ENCODE measurements at regions not wholly inside any gene's neighbourhood (a gene's known extent, or its start where the extent isn't known, plus 50 kb on each side); places are given as distances from the start of the nearest gene placed in this dataset.
"Not testable (repeated sequence)": the region's sequence is repeated elsewhere in the genome, so short reads cannot be mapped to it uniquely, and the experiment has no call there.

GRCh38 chr5:106640511-106640910, 1030.2 kb downstream of the EFNA5 start:
- Histone ChIP-seq H3K36me3 (ENCODE audit: control insufficient read depth, insufficient read depth, low read length) (no peaks in the 10 kb centered on the region), H3K27me3 (ENCODE audit: control insufficient read depth, insufficient read depth, low read length) (no peaks in the 10 kb centered on the region), H3K4me1 (ENCODE audit: control insufficient read depth, insufficient read depth, low read length) (no peaks in the 10 kb centered on the region), H3K9me3 (ENCODE audit: control insufficient read depth, insufficient read depth, low read depth, low read length) (no peaks in the 10 kb centered on the region), H3K27ac (ENCODE audit: low read depth, low read length) (no peak overlapping the region), H3K4me3 (ENCODE audit: low read depth, low read length) (no peak overlapping the region), H3K9ac (ENCODE audit: low read length) (no peak overlapping the region)

DNA sequence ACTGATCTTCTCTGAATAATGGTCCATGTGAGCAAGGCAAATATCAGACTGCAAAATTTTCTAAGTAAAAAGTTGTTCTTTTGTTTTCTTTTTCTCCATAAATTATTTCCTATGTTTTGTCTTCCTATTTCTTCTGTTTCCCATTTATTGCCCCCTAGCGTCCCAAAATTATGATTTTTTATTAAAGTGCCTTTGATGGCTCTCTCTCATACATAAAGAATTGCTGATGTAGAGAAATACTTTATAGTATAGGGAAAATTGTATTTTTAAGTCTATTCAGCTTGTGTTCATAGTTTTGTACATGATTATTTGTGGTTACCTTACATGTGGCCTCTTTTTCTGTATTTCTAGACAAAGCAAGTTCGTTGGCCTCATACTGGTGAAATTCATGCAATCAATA, 1031.2 kb downstream of the EFNA5 start:
- no peaks in the 10 kb centered on the region for H3K4me1 ChIP-seq (ENCODE audit: control insufficient read depth, insufficient read depth, low read length)
- H3K9ac ChIP-seq (ENCODE audit: low read length) = no peak overlapping the region
- H3K27me3 ChIP-seq (ENCODE audit: control insufficient read depth, insufficient read depth, low read length) = no peaks in the 10 kb centered on the region
- H3K27ac ChIP-seq (ENCODE audit: low read depth, low read length) = no peak overlapping the region
- H3K4me3 ChIP-seq (ENCODE audit: low read depth, low read length) = no peak overlapping the region
- H3K36me3 ChIP-seq (ENCODE audit: control insufficient read depth, insufficient read depth, low read length) = no peaks in the 10 kb centered on the region
- no peaks in the 10 kb centered on the region for H3K9me3 ChIP-seq (ENCODE audit: control insufficient read depth, insufficient read depth, low read depth, low read length)

GRCh38 chr5:106637275-106637674, 1033.5 kb downstream of the EFNA5 start:
- Histone ChIP-seq H3K27ac (ENCODE audit: low read depth, low read length) (no peak overlapping the region), H3K27me3 (ENCODE audit: control insufficient read depth, insufficient read depth, low read length) (no peaks in the 10 kb centered on the region), H3K9ac (ENCODE audit: low read length) (no peak overlapping the region), H3K4me3 (ENCODE audit: low read depth, low read length) (no peak overlapping the region), H3K9me3 (ENCODE audit: control insufficient read depth, insufficient read depth, low read depth, low read length) (no peaks in the 10 kb centered on the region), H3K4me1 (ENCODE audit: control insufficient read depth, insufficient read depth, low read length) (no peaks in the 10 kb centered on the region), H3K36me3 (ENCODE audit: control insufficient read depth, insufficient read depth, low read length) (no peaks in the 10 kb centered on the region)

DNA sequence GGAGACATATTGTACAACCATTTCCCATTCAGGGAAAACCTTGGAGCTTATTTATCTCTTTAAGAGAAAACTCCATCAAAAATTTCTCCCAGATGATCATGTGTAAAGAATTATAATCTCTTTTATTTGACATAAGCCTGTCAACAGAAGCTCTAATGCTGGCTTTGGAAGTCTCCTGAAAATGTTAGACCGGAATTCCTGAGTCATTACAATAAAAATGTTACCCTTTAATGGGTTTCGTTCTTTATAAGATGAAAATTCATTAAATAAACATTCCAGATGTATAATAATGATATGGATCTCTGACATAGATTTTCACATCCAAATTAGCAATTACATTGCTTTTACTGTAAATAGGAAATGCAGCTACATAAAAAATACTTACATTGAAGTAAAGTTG, 1036.4 kb downstream of the EFNA5 start:
- Histone ChIP-seq H3K36me3 (ENCODE audit: control insufficient read depth, insufficient read depth, low read length) (no peaks in the 10 kb centered on the region), H3K4me3 (ENCODE audit: low read depth, low read length) (no peak overlapping the region), H3K9me3 (ENCODE audit: control insufficient read depth, insufficient read depth, low read depth, low read length) (no peaks in the 10 kb centered on the region), H3K27me3 (ENCODE audit: control insufficient read depth, insufficient read depth, low read length) (no peaks in the 10 kb centered on the region), H3K27ac (ENCODE audit: low read depth, low read length) (no peak overlapping the region), H3K9ac (ENCODE audit: low read length) (no peak overlapping the region), H3K4me1 (ENCODE audit: control insufficient read depth, insufficient read depth, low read length) (no peaks in the 10 kb centered on the region)

GRCh38 chr5:106633825-106634224, 1036.9 kb downstream of the EFNA5 start:
- no peaks in the 10 kb centered on the region for H3K4me1 ChIP-seq (ENCODE audit: control insufficient read depth, insufficient read depth, low read length)

DNA sequence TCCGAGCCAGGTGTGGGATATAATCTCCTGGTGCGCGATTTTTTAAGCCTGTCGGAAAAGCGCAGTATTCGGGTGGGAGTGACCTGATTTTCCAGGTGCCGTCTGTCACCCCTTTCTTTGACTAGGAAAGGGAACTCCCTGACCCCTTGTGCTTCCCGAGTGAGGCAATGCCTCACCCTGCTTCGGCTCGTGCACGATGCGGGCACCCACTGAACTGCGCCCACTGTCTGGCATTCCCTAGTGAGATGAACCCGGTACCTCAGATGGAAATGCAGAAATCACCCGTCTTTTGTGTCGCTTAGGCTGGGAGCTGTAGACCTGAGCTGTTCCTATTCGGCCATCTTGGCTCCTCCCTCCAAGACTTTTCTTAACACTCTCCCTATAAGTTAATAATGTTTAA, 1042.3 kb downstream of the EFNA5 start:
- not testable (repeated sequence) for H3K4me1 ChIP-seq (ENCODE audit: control insufficient read depth, insufficient read depth, low read length); H3K27me3 ChIP-seq (ENCODE audit: control insufficient read depth, insufficient read depth, low read length); H3K36me3 ChIP-seq (ENCODE audit: control insufficient read depth, insufficient read depth, low read length); H3K9ac ChIP-seq (ENCODE audit: low read length); H3K4me3 ChIP-seq (ENCODE audit: low read depth, low read length); H3K9me3 ChIP-seq (ENCODE audit: control insufficient read depth, insufficient read depth, low read depth, low read length); H3K27ac ChIP-seq (ENCODE audit: low read depth, low read length)

More at GRCh38 chr5:106633825-106634224, 1036.9 kb downstream of the EFNA5 start:
- Histone ChIP-seq H3K4me3 (ENCODE audit: low read depth, low read length) (no peak overlapping the region), H3K27me3 (ENCODE audit: control insufficient read depth, insufficient read depth, low read length) (no peaks in the 10 kb centered on the region), H3K9ac (ENCODE audit: low read length) (no peak overlapping the region), H3K36me3 (ENCODE audit: control insufficient read depth, insufficient read depth, low read length) (no peaks in the 10 kb centered on the region), H3K9me3 (ENCODE audit: control insufficient read depth, insufficient read depth, low read depth, low read length) (peaks cover 1% of the 10 kb centered on the region; the same call in 1 of the 2 replicates), H3K27ac (ENCODE audit: low read depth, low read length) (no peak overlapping the region)

DNA sequence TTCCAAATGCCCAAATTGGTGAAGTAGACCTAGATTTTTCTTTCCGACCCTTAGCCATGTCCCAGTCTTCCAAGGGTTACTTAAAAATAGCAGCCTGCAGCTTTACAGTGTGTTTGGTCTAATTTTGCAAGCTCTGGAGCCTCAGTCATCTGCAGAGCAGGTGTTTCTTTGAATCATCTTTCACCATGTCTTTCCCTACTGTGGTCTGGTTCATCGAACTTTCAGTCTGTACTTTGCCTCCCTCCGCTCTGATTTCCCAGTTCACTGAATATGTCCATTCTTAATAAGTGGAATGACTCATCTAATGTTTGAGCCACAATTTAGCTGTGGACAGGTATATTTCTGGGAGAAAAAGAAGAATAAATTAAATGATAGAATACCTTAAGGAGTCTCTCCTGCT, 1060.7 kb downstream of the EFNA5 start:
- H3K9ac ChIP-seq (ENCODE audit: low read length) = no peak overlapping the region
- H3K27ac ChIP-seq (ENCODE audit: low read depth, low read length) = no peak overlapping the region
- no peaks in the 10 kb centered on the region for H3K9me3 ChIP-seq (ENCODE audit: control insufficient read depth, insufficient read depth, low read depth, low read length)
- no peaks in the 10 kb centered on the region for H3K4me1 ChIP-seq (ENCODE audit: control insufficient read depth, insufficient read depth, low read length)
- H3K36me3 ChIP-seq (ENCODE audit: control insufficient read depth, insufficient read depth, low read length) = no peaks in the 10 kb centered on the region
- no peaks in the 10 kb centered on the region for H3K27me3 ChIP-seq (ENCODE audit: control insufficient read depth, insufficient read depth, low read length)
- H3K4me3 ChIP-seq (ENCODE audit: low read depth, low read length) = no peak overlapping the region

GRCh38 chr5:106601620-106602019, 1069.1 kb downstream of the EFNA5 start:
- Histone ChIP-seq H3K27ac (ENCODE audit: low read depth, low read length) (no peak overlapping the region), H3K9ac (ENCODE audit: low read length) (no peak overlapping the region), H3K27me3 (ENCODE audit: control insufficient read depth, insufficient read depth, low read length) (no peaks in the 10 kb centered on the region), H3K36me3 (ENCODE audit: control insufficient read depth, insufficient read depth, low read length) (no peaks in the 10 kb centered on the region), H3K4me3 (ENCODE audit: low read depth, low read length) (no peak overlapping the region), H3K9me3 (ENCODE audit: control insufficient read depth, insufficient read depth, low read depth, low read length) (no peaks in the 10 kb centered on the region), H3K4me1 (ENCODE audit: control insufficient read depth, insufficient read depth, low read length) (no peaks in the 10 kb centered on the region)

- H3K27me3 ChIP-seq (ENCODE audit: control insufficient read depth, insufficient read depth, low read length) = no peaks in the 10 kb centered on the region
- no peak overlapping the region for H3K4me3 ChIP-seq (ENCODE audit: low read depth, low read length)
- H3K4me1 ChIP-seq (ENCODE audit: control insufficient read depth, insufficient read depth, low read length) = no peaks in the 10 kb centered on the region
- no peaks in the 10 kb centered on the region for H3K9me3 ChIP-seq (ENCODE audit: control insufficient read depth, insufficient read depth, low read depth, low read length)
- no peaks in the 10 kb centered on the region for H3K36me3 ChIP-seq (ENCODE audit: control insufficient read depth, insufficient read depth, low read length)
- no peak overlapping the region for H3K9ac ChIP-seq (ENCODE audit: low read length)
- no peak overlapping the region for H3K27ac ChIP-seq (ENCODE audit: low read depth, low read length)
Measured at GRCh38 chr5:106600803-106601202, 1069.9 kb downstream of the EFNA5 start.

- H3K27ac ChIP-seq (ENCODE audit: low read depth, low read length) = no peak overlapping the region
- no peaks in the 10 kb centered on the region for H3K27me3 ChIP-seq (ENCODE audit: control insufficient read depth, insufficient read depth, low read length)
- no peaks in the 10 kb centered on the region for H3K36me3 ChIP-seq (ENCODE audit: control insufficient read depth, insufficient read depth, low read length)
- H3K4me1 ChIP-seq (ENCODE audit: control insufficient read depth, insufficient read depth, low read length) = no peaks in the 10 kb centered on the region
- no peak overlapping the region for H3K4me3 ChIP-seq (ENCODE audit: low read depth, low read length)
- no peaks in the 10 kb centered on the region for H3K9me3 ChIP-seq (ENCODE audit: control insufficient read depth, insufficient read depth, low read depth, low read length)
- H3K9ac ChIP-seq (ENCODE audit: low read length) = no peak overlapping the region
Measured at GRCh38 chr5:106595864-106596263, 1074.9 kb downstream of the EFNA5 start.

DNA sequence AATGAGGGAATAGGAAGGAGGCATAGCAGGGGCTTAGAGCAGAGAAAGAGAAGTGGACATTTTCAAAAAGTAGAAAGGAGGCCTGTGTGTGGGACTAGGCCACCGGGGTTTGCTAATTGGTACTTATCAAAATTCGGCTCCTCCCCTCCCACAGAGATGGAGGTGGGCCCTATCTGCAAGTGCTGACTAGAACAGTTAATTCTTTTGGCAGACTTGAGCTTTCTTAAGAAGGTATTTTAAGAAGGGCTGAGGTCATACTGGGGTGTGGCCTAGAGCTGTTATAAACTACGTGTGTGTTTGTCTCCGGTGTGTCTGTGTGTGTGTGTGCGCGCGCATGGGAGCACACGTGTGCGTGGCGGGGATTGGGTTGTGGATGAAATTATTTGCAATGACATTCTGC, 1086.5 kb downstream of the EFNA5 start:
- Histone ChIP-seq H3K27ac (ENCODE audit: low read depth, low read length) (no peak overlapping the region), H3K27me3 (ENCODE audit: control insufficient read depth, insufficient read depth, low read length) (no peaks in the 10 kb centered on the region), H3K4me3 (ENCODE audit: low read depth, low read length) (no peak overlapping the region), H3K9me3 (ENCODE audit: control insufficient read depth, insufficient read depth, low read depth, low read length) (no peaks in the 10 kb centered on the region), H3K9ac (ENCODE audit: low read length) (no peak overlapping the region), H3K4me1 (ENCODE audit: control insufficient read depth, insufficient read depth, low read length) (peaks cover 8% of the 10 kb centered on the region; the same call in 1 of the 2 replicates), H3K36me3 (ENCODE audit: control insufficient read depth, insufficient read depth, low read length) (no peaks in the 10 kb centered on the region)

- no peaks in the 10 kb centered on the region for H3K4me1 ChIP-seq (ENCODE audit: control insufficient read depth, insufficient read depth, low read length)
- H3K27me3 ChIP-seq (ENCODE audit: control insufficient read depth, insufficient read depth, low read length) = no peaks in the 10 kb centered on the region
- no peak overlapping the region for H3K9ac ChIP-seq (ENCODE audit: low read length)
- no peaks in the 10 kb centered on the region; the same call in 1 of the 2 replicates for H3K9me3 ChIP-seq (ENCODE audit: control insufficient read depth, insufficient read depth, low read depth, low read length)
- no peak overlapping the region for H3K4me3 ChIP-seq (ENCODE audit: low read depth, low read length)
- H3K27ac ChIP-seq (ENCODE audit: low read depth, low read length) = no peak overlapping the region
- no peaks in the 10 kb centered on the region for H3K36me3 ChIP-seq (ENCODE audit: control insufficient read depth, insufficient read depth, low read length)
Measured at GRCh38 chr5:106578736-106579135, 1092.0 kb downstream of the EFNA5 start.

All from HUES6 (cell line).